ENCODE measurements at regions not wholly inside any gene's neighbourhood (a gene's known extent, or its start where the extent isn't known, plus 50 kb on each side); places are given as distances from the start of the nearest gene placed in this dataset.

GRCh38 chr7:91517201-91517785 is 253.1 kb downstream of the FZD1 start:
- H3K4me3 ChIP-seq (ENCODE audit: low read depth, low read length, poor library complexity, severe bottlenecking): no peak overlapping the region
- H3K27me3 ChIP-seq (ENCODE audit: insufficient read depth, low read length): no peaks in the 10 kb centered on the region
- no peaks in the 10 kb centered on the region for H3K9me3 ChIP-seq (ENCODE audit: low read length)
- no peaks in the 10 kb centered on the region for H3F3A ChIP-seq (ENCODE audit: insufficient read depth, low read length)
- H3K27ac ChIP-seq (ENCODE audit: low read depth, low read length, poor library complexity, severe bottlenecking): no peak overlapping the region
- H4K20me1 ChIP-seq (ENCODE audit: insufficient read depth, low read length): no peaks in the 10 kb centered on the region
- no peaks in the 10 kb centered on the region for H3K9me2 ChIP-seq (ENCODE audit: low read depth, low read length)
- H3K4me2 ChIP-seq (ENCODE audit: low read length): no peak overlapping the region
- no peaks in the 10 kb centered on the region for H3K4me1 ChIP-seq (ENCODE audit: insufficient read depth, low read length, severe bottlenecking)
- no peaks in the 10 kb centered on the region for H3K36me3 ChIP-seq (ENCODE audit: insufficient read depth, low read length)
- H2AFZ ChIP-seq (ENCODE audit: low read length): no peak overlapping the region
- H3K9ac ChIP-seq (ENCODE audit: low read length): no peak overlapping the region
- TF ChIP-seq EZH2 (IDR thresholded peaks at IDR 0.05; ENCODE audit: borderline replicate concordance, low read length) (no peak), CTCF (IDR thresholded peaks at IDR 0.05; ENCODE audit: low read length) (no peak)
- no peaks in the 10 kb centered on the region for H3K79me2 ChIP-seq (ENCODE audit: insufficient read depth, low read length)

- Histone ChIP-seq H3K27me3 (ENCODE audit: insufficient read depth, low read length) (no peaks in the 10 kb centered on the region), H3K36me3 (ENCODE audit: insufficient read depth, low read length) (no peaks in the 10 kb centered on the region), H3K27ac (ENCODE audit: low read depth, low read length, poor library complexity, severe bottlenecking) (no peak overlapping the region), H3K79me2 (ENCODE audit: insufficient read depth, low read length) (no peaks in the 10 kb centered on the region), H3F3A (ENCODE audit: insufficient read depth, low read length) (no peaks in the 10 kb centered on the region), H2AFZ (ENCODE audit: low read length) (no peak overlapping the region), H3K4me1 (ENCODE audit: insufficient read depth, low read length, severe bottlenecking) (no peaks in the 10 kb centered on the region), H3K9me2 (ENCODE audit: low read depth, low read length) (no peaks in the 10 kb centered on the region), H3K9ac (ENCODE audit: low read length) (no peak overlapping the region), H3K4me3 (ENCODE audit: low read depth, low read length, poor library complexity, severe bottlenecking) (no peak overlapping the region), H3K4me2 (ENCODE audit: low read length) (no peak overlapping the region), H3K9me3 (ENCODE audit: low read length) (no peaks in the 10 kb centered on the region), H4K20me1 (ENCODE audit: insufficient read depth, low read length) (no peaks in the 10 kb centered on the region)
- TF ChIP-seq EZH2 (IDR thresholded peaks at IDR 0.05; ENCODE audit: borderline replicate concordance, low read length) (no peak), CTCF (IDR thresholded peaks at IDR 0.05; ENCODE audit: low read length) (no peak)
Measured at GRCh38 chr7:91518058-91518457, 253.8 kb downstream of the FZD1 start.

GRCh38 chr7:91519241-91520158 is 255.3 kb downstream of the FZD1 start:
- no peak overlapping the region for H3K27ac ChIP-seq (ENCODE audit: low read depth, low read length, poor library complexity, severe bottlenecking)
- H3F3A ChIP-seq (ENCODE audit: insufficient read depth, low read length): no peaks in the 10 kb centered on the region
- H3K4me3 ChIP-seq (ENCODE audit: low read depth, low read length, poor library complexity, severe bottlenecking): no peak overlapping the region
- TF ChIP-seq EZH2 (IDR thresholded peaks at IDR 0.05; ENCODE audit: borderline replicate concordance, low read length) (no peak), CTCF (IDR thresholded peaks at IDR 0.05; ENCODE audit: low read length) (no peak)
- H3K9me2 ChIP-seq (ENCODE audit: low read depth, low read length): no peaks in the 10 kb centered on the region
- H3K9ac ChIP-seq (ENCODE audit: low read length): no peak overlapping the region
- H4K20me1 ChIP-seq (ENCODE audit: insufficient read depth, low read length): no peaks in the 10 kb centered on the region
- no peak overlapping the region for H2AFZ ChIP-seq (ENCODE audit: low read length)
- H3K27me3 ChIP-seq (ENCODE audit: insufficient read depth, low read length): no peaks in the 10 kb centered on the region
- H3K79me2 ChIP-seq (ENCODE audit: insufficient read depth, low read length): no peaks in the 10 kb centered on the region
- H3K4me2 ChIP-seq (ENCODE audit: low read length): no peak overlapping the region
- no peaks in the 10 kb centered on the region for H3K9me3 ChIP-seq (ENCODE audit: low read length)
- H3K4me1 ChIP-seq (ENCODE audit: insufficient read depth, low read length, severe bottlenecking): no peaks in the 10 kb centered on the region
- no peaks in the 10 kb centered on the region for H3K36me3 ChIP-seq (ENCODE audit: insufficient read depth, low read length)

Measured in OCI-LY1 (cell line).